ENCODE measurements at regions not wholly inside any gene's neighbourhood (a gene's known extent, or its start where the extent isn't known, plus 50 kb on each side); places are given as distances from the start of the nearest gene placed in this dataset.

- TF ChIP-seq BCLAF1 (IDR thresholded peaks at IDR 0.05; ENCODE audit: borderline replicate concordance in 1 of 2, control insufficient read depth in 1 of 2, low read depth in 2 of 2, low read length in 1 of 2) (no peak), ZNF134 (CRISPR knock-in tag; conservative IDR thresholded peaks at IDR 0.05) (no peak), ZNF780A (CRISPR knock-in tag; IDR thresholded peaks at IDR 0.05) (no peak)
Observed at GRCh38 chr5:156237361-156237760, 89.6 kb upstream of the SGCD start (continued).

GRCh38 chr5:156239800-156240199 is 87.2 kb upstream of the SGCD start:
- intact Hi-C loops (cut with micrococcal nuclease) = no loop called here
- BruUV-seq (replicated peaks) = no TSS peak
- no peaks in the 10 kb centered on the region for H3K27me3 ChIP-seq (ENCODE audit: control insufficient read depth in 2 of 2, insufficient read depth in 2 of 2, low read length in 2 of 2)
- no peak overlapping the region for H3K4me3 ChIP-seq
- POLR2A ChIA-PET = no interaction called here
- CTCF ChIA-PET (ENCODE audit: low intra/inter-chr PET ratio) = no interaction called here
- no peaks in the 10 kb centered on the region for H4K20me1 ChIP-seq (replicated peaks; ENCODE audit: control insufficient read depth, insufficient read depth, low read length)
- H3K9me3 ChIP-seq (replicated peaks; ENCODE audit: control insufficient read depth, insufficient read depth, low read depth, low read length) = no peaks in the 10 kb centered on the region
- no peak for FAIRE-seq
- in situ Hi-C loops (cut with MboI) = no loop called here
- H3K79me2 ChIP-seq (ENCODE audit: control insufficient read depth, insufficient read depth, low read length) = no peaks in the 10 kb centered on the region
- DNase-seq (ENCODE audit: extremely low read depth in 1 of 4, low spot score in 3 of 4) = no peak
- H3K27ac ChIP-seq (ENCODE audit: extremely low read depth, low read depth, low read length) = no peak overlapping the region
- H3K9ac ChIP-seq (ENCODE audit: insufficient read depth in 1 of 2, low read depth in 2 of 2, low read length in 2 of 2) = no peak overlapping the region
- H3K9me1 ChIP-seq (ENCODE audit: control insufficient read depth, insufficient read depth, low read length) = no peaks in the 10 kb centered on the region
- no peak for ATAC-seq
- no peaks in the 10 kb centered on the region for H3K4me1 ChIP-seq (replicated peaks in 1 of 2; ENCODE audit: control insufficient read depth in 2 of 2, insufficient read depth in 2 of 2, low read length in 2 of 2)
- 0% methylated on average over 2 of the region's 2 CpGs for WGBS (ENCODE audit: insufficient coverage, low coverage, missing lambda C conversion rate)
- no peak overlapping the region for H3K4me2 ChIP-seq (ENCODE audit: insufficient read depth, low read length)
- no peak for TF ChIP-seq ZNF212 (CRISPR knock-in tag; IDR thresholded peaks at IDR 0.05)
- no peak for TF ChIP-seq NCOA1 (IDR thresholded peaks at IDR 0.05; ENCODE audit: low read depth)
- no peak for TF ChIP-seq ZBTB1 (CRISPR knock-in tag; IDR thresholded peaks at IDR 0.05; ENCODE audit: borderline replicate concordance, low read depth)
- no peaks in the 10 kb centered on the region for H3K36me3 ChIP-seq (ENCODE audit: control insufficient read depth, insufficient read depth, low read length)
- H2AFZ ChIP-seq (ENCODE audit: low read depth, low read length) = no peak overlapping the region
